EL (cell line): ENCODE measurements at regions not wholly inside any gene's neighbourhood (a gene's known extent, or its start where the extent isn't known, plus 50 kb on each side); places are given as distances from the start of the nearest gene placed in this dataset.

ENCODE experiments used
- DNase-seq: peaks from one replicate; pipeline ENCODE4 v3.0.0-alpha.2; 2016

- peak; percentile 22 for DNase-seq
These were observed 154.5 kb upstream of the SPAG17 start for GRCh38 chr1:118339400-118340124.

GRCh38 chr1:118338936-118339335 lies 153.9 kb upstream of the SPAG17 start:
- peak; percentile 33 for DNase-seq

GRCh38 chr1:118337346-118337745 lies 152.3 kb upstream of the SPAG17 start:
- DNase-seq, result no peak

- peak; percentile 82 for DNase-seq
These were observed 150.3 kb upstream of the SPAG17 start for GRCh38 chr1:118335331-118335732.

GRCh38 chr1:118334506-118334905 lies 149.5 kb upstream of the SPAG17 start:
- DNase-seq, result no peak

- peak; percentile 52 for DNase-seq
These were observed 148.7 kb upstream of the SPAG17 start for GRCh38 chr1:118333601-118334210.

- DNase-seq, result no peak
These were observed 142.1 kb upstream of the SPAG17 start for GRCh38 chr1:118326960-118327629.

- no peak for DNase-seq
These were observed 140.7 kb upstream of the SPAG17 start for GRCh38 chr1:118325550-118326225.

GRCh38 chr1:118323246-118323645 lies 138.2 kb upstream of the SPAG17 start:
- DNase-seq, result no peak

- DNase-seq, result no peak
These were observed 137.3 kb upstream of the SPAG17 start for GRCh38 chr1:118322331-118322730.

GRCh38 chr1:118321840-118322239 lies 136.8 kb upstream of the SPAG17 start:
- DNase-seq, result no peak

- DNase-seq, result no peak
These were observed 133.0 kb upstream of the SPAG17 start for GRCh38 chr1:118317842-118318614.

- DNase-seq, result no peak
These were observed 121.8 kb upstream of the SPAG17 start for GRCh38 chr1:118306851-118307250.

GRCh38 chr1:118304722-118305359 lies 119.8 kb upstream of the SPAG17 start:
- peak; percentile 31 for DNase-seq

GRCh38 chr1:118303534-118303933 lies 118.5 kb upstream of the SPAG17 start:
- DNase-seq, result no peak

- no peak for DNase-seq
These were observed 118.0 kb upstream of the SPAG17 start for GRCh38 chr1:118303064-118303463.

GRCh38 chr1:118302145-118302544 lies 117.1 kb upstream of the SPAG17 start:
- DNase-seq, result no peak

GRCh38 chr1:118300808-118301207 lies 115.8 kb upstream of the SPAG17 start:
- DNase-seq, result no peak

GRCh38 chr1:118298397-118298796 lies 113.4 kb upstream of the SPAG17 start:
- DNase-seq, result no peak

- no peak for DNase-seq
These were observed 112.5 kb upstream of the SPAG17 start for GRCh38 chr1:118297521-118297920.

GRCh38 chr1:118294875-118295642 lies 110.0 kb upstream of the SPAG17 start:
- no peak for DNase-seq
